BE2C (cell line): ENCODE measurements at regions not wholly inside any gene's neighbourhood (a gene's known extent, or its start where the extent isn't known, plus 50 kb on each side); places are given as distances from the start of the nearest gene placed in this dataset.

ENCODE experiments used
- DNase-seq: peaks from one replicate; pipeline ENCODE4 v3.0.0-alpha.2; 2020
- H3K27me3 ChIP-seq: fragments of 250-450 bp; sonication (Bioruptor Pico); 2 replicates; pipeline ENCODE4 v1.5.1; 2020; ENCODE audit warnings: mild to moderate bottlenecking
- H3K36me3 ChIP-seq: fragments of 250-450 bp; sonication (Bioruptor Pico); 2 replicates; pipeline ENCODE4 v1.5.1; 2020; ENCODE audit warnings: mild to moderate bottlenecking
- H3K4me1 ChIP-seq: fragments of 250-450 bp; sonication (Bioruptor Pico); 2 replicates; pipeline ENCODE4 v1.5.1; 2020
- H3K4me3 ChIP-seq: 2 replicates; pipeline ENCODE4 v1.5.1; 2011; ENCODE audit warnings: low read depth, low read length
- H3K9me3 ChIP-seq: fragments of 250-450 bp; sonication (Bioruptor Pico); 2 replicates; pipeline ENCODE4 v1.5.1; 2020
- TF ChIP-seq, protein P1 (sequence below): IDR thresholded peaks from 2 replicates; pipeline ENCODE4 v1.5.1; 2012; ENCODE audit warnings: mild to moderate bottlenecking, low read depth, low read length

- H3K27me3 ChIP-seq, result no peaks in the 10 kb centered on the region
Measured at GRCh38 chr13:88649855-88650254, 978.7 kb downstream of the SLITRK5 start.

DNA sequence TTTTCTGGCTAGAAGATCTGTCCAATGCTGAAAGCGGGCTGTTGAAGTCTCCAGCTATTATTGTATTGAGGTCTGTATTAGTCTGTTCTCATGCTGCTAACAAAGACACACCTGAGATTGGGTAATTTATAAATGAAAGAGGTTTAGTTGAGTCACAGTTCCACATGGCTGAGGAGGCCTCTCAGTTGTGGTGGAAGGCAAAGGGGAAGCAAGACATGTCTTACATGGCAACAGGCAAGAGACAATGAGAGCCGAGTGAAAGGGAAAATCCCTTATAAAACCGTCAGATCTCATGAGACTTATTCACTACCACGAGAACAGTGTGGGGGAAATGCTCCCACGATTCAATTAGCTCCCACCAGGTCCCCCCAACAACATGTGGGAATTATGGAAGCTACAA lies 980.4 kb downstream of the SLITRK5 start:
- TF ChIP-seq, protein P1, sequence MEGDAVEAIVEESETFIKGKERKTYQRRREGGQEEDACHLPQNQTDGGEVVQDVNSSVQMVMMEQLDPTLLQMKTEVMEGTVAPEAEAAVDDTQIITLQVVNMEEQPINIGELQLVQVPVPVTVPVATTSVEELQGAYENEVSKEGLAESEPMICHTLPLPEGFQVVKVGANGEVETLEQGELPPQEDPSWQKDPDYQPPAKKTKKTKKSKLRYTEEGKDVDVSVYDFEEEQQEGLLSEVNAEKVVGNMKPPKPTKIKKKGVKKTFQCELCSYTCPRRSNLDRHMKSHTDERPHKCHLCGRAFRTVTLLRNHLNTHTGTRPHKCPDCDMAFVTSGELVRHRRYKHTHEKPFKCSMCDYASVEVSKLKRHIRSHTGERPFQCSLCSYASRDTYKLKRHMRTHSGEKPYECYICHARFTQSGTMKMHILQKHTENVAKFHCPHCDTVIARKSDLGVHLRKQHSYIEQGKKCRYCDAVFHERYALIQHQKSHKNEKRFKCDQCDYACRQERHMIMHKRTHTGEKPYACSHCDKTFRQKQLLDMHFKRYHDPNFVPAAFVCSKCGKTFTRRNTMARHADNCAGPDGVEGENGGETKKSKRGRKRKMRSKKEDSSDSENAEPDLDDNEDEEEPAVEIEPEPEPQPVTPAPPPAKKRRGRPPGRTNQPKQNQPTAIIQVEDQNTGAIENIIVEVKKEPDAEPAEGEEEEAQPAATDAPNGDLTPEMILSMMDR, result no peak
- Histone ChIP-seq H3K9me3 (no peaks in the 10 kb centered on the region), H3K27me3 (no peaks in the 10 kb centered on the region), H3K4me1 (no peaks in the 10 kb centered on the region), H3K36me3 (no peaks in the 10 kb centered on the region), H3K4me3 (no peak overlapping the region)
- no peak for DNase-seq

More at GRCh38 chr13:88649855-88650254, 978.7 kb downstream of the SLITRK5 start:
- Histone ChIP-seq H3K36me3 (no peaks in the 10 kb centered on the region), H3K4me1 (no peaks in the 10 kb centered on the region), H3K9me3 (no peaks in the 10 kb centered on the region), H3K4me3 (no peak overlapping the region)
- no peak for DNase-seq
- TF ChIP-seq, protein P1, result no peak

DNA sequence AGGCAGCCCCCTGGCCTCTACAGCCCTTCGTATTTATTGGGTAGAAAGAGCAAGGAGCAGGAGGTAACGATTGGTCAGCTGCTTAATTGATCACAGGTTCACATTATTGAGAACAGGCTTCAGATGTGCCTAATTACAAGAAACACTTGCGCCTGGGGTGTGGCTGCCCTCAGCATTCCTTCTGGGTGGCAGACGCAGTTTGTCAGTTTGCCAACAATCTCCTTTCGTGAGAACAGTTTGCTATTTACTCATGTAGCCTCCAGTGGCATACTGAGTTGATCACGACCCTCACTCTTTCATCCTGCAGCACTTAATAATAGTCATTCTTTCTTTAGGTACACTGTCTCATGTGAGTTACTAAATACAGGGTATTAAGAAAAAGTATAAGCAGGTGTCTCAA lies 985.6 kb downstream of the SLITRK5 start:
- TF ChIP-seq, protein P1, result no peak

GRCh38 chr13:88670509-88670908 lies 999.3 kb downstream of the SLITRK5 start:
- TF ChIP-seq, protein P1, result no peak
- Histone ChIP-seq H3K36me3 (no peaks in the 10 kb centered on the region), H3K4me3 (no peak overlapping the region), H3K27me3 (no peaks in the 10 kb centered on the region), H3K4me1 (no peaks in the 10 kb centered on the region), H3K9me3 (no peaks in the 10 kb centered on the region)
- DNase-seq, result no peak

More for the DNA sequence above, 985.6 kb downstream of the SLITRK5 start:
- Histone ChIP-seq H3K27me3 (no peaks in the 10 kb centered on the region), H3K4me1 (no peaks in the 10 kb centered on the region), H3K36me3 (no peaks in the 10 kb centered on the region), H3K9me3 (no peaks in the 10 kb centered on the region), H3K4me3 (no peak overlapping the region)
- no peak for DNase-seq

DNA sequence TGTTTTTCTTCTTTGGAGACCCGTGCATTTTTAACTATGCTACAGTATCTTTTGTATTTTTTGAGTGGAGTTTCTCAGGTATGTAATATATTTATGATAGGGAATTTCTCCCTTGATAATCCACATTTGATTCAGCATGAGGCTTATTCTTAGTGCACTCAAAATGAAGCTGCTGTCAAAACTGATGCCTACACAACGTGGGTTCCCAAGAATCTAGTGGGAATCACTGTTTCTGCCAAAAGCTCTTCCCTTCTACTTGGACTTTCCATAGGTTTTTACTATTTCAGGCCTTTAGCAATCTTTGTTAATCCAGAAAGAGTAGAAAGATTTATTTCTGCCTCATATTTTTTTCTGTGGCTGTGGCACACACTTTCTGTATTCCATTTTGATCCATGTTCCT lies 1003.7 kb downstream of the SLITRK5 start:
- Histone ChIP-seq H3K36me3 (no peaks in the 10 kb centered on the region), H3K27me3 (no peaks in the 10 kb centered on the region), H3K4me3 (no peak overlapping the region), H3K9me3 (no peaks in the 10 kb centered on the region), H3K4me1 (no peaks in the 10 kb centered on the region)
- DNase-seq, result no peak
- TF ChIP-seq, protein P1, result no peak

- H3K9me3 ChIP-seq, result no peaks in the 10 kb centered on the region
- H3K4me3 ChIP-seq, result no peak overlapping the region
- DNase-seq, result no peak
- H3K27me3 ChIP-seq, result no peaks in the 10 kb centered on the region
- TF ChIP-seq, protein P1, result no peak
- H3K4me1 ChIP-seq, result no peaks in the 10 kb centered on the region
- H3K36me3 ChIP-seq, result no peaks in the 10 kb centered on the region
Measured at GRCh38 chr13:88675347-88675996, 1004.3 kb downstream of the SLITRK5 start.
